K562 (cell line): ENCODE measurements at regions not wholly inside any gene's neighbourhood (a gene's known extent, or its start where the extent isn't known, plus 50 kb on each side); places are given as distances from the start of the nearest gene placed in this dataset.

ENCODE experiments used
- ARID1B ChIP-seq: fragments of 450-650 bp; IDR thresholded peaks from 2 replicates; pipeline ENCODE4 v1.6.1; 2016; ENCODE audit warnings: antibody characterized with exemption, mild to moderate bottlenecking, inconsistent platforms
- CEBPG ChIP-seq, 3 experiments: fragments of 200-800 bp in 1 of 3; sonication (Bioruptor generic) in 1 of 3; sonication (generic) in 1 of 3; formaldehyde crosslinking in 1 of 3; IDR thresholded peaks in 2 of 3; conservative IDR thresholded peaks in 1 of 3; 2 replicates each; pipeline versions ENCODE4 v1.6.1 to v1.8.0; 2016 to 2022; ENCODE audit warnings: missing compliant biosample characterization in 2 of 3, missing genetic modification characterization in 2 of 3, mild to moderate bottlenecking in 1 of 3, missing genetic modification reagents in 1 of 3
- FUS ChIP-seq: fragments of 200-400 bp; formaldehyde crosslinking; optimal IDR thresholded peaks from 2 replicates; pipeline ENCODE3; 2017; ENCODE audit warnings: low read depth, low read length
- MAZ ChIP-seq, 2 experiments: fragments of 450-650 bp in 1 of 2; sonication (generic) in 1 of 2; formaldehyde crosslinking; IDR thresholded peaks in 1 of 2; conservative IDR thresholded peaks in 1 of 2; 2 replicates each; pipeline versions ENCODE4 v1.4.0 to v1.5.0; 2020; ENCODE audit warnings: mild to moderate bottlenecking in 1 of 2, missing genetic modification reagents in 1 of 2
- SLC30A9 ChIP-seq: fragments of 250-450 bp; sonication (Bioruptor Pico); IDR thresholded peaks from 2 replicates; pipeline ENCODE4 v1.8.0; 2022; ENCODE audit warnings: mild to moderate bottlenecking, moderate library complexity
- TEAD1 ChIP-seq, 2 experiments: fragments of 450-650 bp in 1 of 2; sonication (generic) in 1 of 2; formaldehyde crosslinking; IDR thresholded peaks; 2 replicates each; pipeline versions ENCODE4 v1.4.0 to v1.8.0; 2020 to 2022; ENCODE audit warnings: mild to moderate bottlenecking in 2 of 2, missing genetic modification reagents in 1 of 2
- ZNF778 ChIP-seq: fragments of 450-650 bp; formaldehyde crosslinking; IDR thresholded peaks from 2 replicates; pipeline ENCODE4 v1.4.0; 2020; ENCODE audit warnings: mild to moderate bottlenecking, moderate library complexity
- TF ChIP-seq, protein P1 (sequence below): fragments of 250-450 bp; sonication (Bioruptor Pico); IDR thresholded peaks from 2 replicates; pipeline ENCODE4 v1.5.0; 2022; ENCODE audit warnings: mild to moderate bottlenecking
- TF ChIP-seq, protein P2 (sequence below), 2 experiments: fragments of 450-650 bp in 1 of 2; sonication (generic) in 1 of 2; formaldehyde crosslinking in 1 of 2; IDR thresholded peaks in 1 of 2; conservative IDR thresholded peaks in 1 of 2; 2 replicates each; pipeline versions ENCODE4 v1.6.1 to v1.8.1; 2016 to 2023; ENCODE audit warnings: mild to moderate bottlenecking in 2 of 2, moderate library complexity in 2 of 2, inconsistent platforms in 1 of 2, missing genetic modification reagents in 1 of 2
- TF ChIP-seq, protein P3 (sequence below): IDR thresholded peaks from 2 replicates; pipeline ENCODE4 v1.6.1; 2011; ENCODE audit warnings: borderline replicate concordance, low read depth, mild to moderate bottlenecking, moderate library complexity, low read length; ENCODE audit not compliant: insufficient read depth, poor library complexity, severe bottlenecking
- TF ChIP-seq, protein P4 (sequence below): fragments of 450-650 bp; conservative IDR thresholded peaks from 2 replicates; pipeline ENCODE4 v1.6.1; 2016; ENCODE audit warnings: missing genetic modification characterization, low read depth, mild to moderate bottlenecking, missing compliant biosample characterization, moderate library complexity

DNA sequence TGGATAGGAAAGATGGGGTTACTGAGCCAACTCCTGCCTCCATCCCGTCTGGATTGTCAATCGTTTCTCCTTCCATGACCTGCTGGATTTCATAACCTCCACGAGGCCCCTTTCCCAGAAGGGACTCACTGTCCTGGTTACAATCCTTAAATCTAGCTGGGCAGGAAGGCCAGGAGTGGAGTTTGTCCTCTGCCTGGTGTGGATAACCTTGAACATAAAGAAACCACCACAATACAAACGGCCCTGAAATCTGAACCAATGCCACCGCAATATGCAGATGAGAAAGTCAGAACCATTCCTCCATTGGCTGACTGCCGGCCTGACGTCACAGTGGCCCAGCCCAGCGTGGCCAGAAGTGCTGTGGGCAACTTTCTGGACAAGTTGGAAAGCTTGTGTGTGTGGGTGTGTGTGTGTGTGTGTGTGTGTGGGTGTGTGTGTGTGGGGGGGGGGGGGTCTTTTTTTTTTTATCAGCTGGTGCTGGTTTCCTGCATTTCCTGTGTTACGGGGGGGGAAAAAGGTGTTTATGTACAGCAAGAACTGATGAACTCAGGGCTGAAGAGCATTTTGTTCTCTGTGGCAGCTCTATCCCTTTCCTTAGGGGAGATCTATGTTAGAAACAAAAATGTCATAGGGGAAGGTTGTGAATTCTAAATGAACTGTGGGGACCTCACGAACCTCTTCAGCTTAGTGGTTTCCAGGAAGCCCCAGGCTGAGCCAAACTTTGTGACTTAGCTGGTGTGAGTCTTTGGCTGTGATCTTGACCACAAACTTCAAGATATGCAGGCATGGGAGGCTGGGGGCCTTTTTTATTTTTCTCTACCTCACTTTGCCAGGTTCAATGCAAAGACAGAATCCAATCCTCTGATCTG is 81.6 kb upstream of the MED13L start (continued):
- TF ChIP-seq ARID1B (peak; percentile 53; the same call in 1 of the 2 replicates), SLC30A9 (CRISPR knock-in tag) (no peak), FUS (no peak), MAZ (CRISPR knock-in tag; conservative IDR thresholded peaks at IDR 0.05 in 1 of 2, IDR thresholded peaks at IDR 0.05 in 1 of 2) (peak in 1 of 2 experiments; percentile 38; a peak in 2 of 4 replicates), CEBPG (CRISPR knock-in tag; IDR thresholded peaks at IDR 0.05) (peak; percentile 69; the same call in 1 of the 2 replicates), CEBPG (tag; conservative IDR thresholded peaks at IDR 0.05 in 1 of 2, IDR thresholded peaks at IDR 0.05 in 1 of 2) (peak; percentile 7 to 50; a peak in 1 of 4 replicates), ZNF778 (CRISPR knock-in tag) (no peak), TEAD1 (CRISPR knock-in tag; IDR thresholded peaks at IDR 0.05) (no peak)
- TF ChIP-seq, protein P1, sequence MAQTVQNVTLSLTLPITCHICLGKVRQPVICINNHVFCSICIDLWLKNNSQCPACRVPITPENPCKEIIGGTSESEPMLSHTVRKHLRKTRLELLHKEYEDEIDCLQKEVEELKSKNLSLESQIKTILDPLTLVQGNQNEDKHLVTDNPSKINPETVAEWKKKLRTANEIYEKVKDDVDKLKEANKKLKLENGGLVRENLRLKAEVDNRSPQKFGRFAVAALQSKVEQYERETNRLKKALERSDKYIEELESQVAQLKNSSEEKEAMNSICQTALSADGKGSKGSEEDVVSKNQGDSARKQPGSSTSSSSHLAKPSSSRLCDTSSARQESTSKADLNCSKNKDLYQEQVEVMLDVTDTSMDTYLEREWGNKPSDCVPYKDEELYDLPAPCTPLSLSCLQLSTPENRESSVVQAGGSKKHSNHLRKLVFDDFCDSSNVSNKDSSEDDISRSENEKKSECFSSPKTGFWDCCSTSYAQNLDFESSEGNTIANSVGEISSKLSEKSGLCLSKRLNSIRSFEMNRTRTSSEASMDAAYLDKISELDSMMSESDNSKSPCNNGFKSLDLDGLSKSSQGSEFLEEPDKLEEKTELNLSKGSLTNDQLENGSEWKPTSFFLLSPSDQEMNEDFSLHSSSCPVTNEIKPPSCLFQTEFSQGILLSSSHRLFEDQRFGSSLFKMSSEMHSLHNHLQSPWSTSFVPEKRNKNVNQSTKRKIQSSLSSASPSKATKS, result no peak
- TF ChIP-seq, protein P2, sequence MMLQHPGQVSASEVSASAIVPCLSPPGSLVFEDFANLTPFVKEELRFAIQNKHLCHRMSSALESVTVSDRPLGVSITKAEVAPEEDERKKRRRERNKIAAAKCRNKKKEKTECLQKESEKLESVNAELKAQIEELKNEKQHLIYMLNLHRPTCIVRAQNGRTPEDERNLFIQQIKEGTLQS (IDR thresholded peaks at IDR 0.05), result peak; percentile 41; the same call in 1 of the 2 replicates
- TF ChIP-seq, protein P2 (CRISPR knock-in tag; conservative IDR thresholded peaks at IDR 0.05), result no peak
- TF ChIP-seq, protein P3, sequence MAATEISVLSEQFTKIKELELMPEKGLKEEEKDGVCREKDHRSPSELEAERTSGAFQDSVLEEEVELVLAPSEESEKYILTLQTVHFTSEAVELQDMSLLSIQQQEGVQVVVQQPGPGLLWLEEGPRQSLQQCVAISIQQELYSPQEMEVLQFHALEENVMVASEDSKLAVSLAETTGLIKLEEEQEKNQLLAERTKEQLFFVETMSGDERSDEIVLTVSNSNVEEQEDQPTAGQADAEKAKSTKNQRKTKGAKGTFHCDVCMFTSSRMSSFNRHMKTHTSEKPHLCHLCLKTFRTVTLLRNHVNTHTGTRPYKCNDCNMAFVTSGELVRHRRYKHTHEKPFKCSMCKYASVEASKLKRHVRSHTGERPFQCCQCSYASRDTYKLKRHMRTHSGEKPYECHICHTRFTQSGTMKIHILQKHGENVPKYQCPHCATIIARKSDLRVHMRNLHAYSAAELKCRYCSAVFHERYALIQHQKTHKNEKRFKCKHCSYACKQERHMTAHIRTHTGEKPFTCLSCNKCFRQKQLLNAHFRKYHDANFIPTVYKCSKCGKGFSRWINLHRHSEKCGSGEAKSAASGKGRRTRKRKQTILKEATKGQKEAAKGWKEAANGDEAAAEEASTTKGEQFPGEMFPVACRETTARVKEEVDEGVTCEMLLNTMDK, result no peak
- TF ChIP-seq, protein P4, sequence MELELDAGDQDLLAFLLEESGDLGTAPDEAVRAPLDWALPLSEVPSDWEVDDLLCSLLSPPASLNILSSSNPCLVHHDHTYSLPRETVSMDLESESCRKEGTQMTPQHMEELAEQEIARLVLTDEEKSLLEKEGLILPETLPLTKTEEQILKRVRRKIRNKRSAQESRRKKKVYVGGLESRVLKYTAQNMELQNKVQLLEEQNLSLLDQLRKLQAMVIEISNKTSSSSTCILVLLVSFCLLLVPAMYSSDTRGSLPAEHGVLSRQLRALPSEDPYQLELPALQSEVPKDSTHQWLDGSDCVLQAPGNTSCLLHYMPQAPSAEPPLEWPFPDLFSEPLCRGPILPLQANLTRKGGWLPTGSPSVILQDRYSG (tag), result no peak
